Endothelial cell of umbilical vein (primary cell): ENCODE measurements at regions not wholly inside any gene's neighbourhood (a gene's known extent, or its start where the extent isn't known, plus 50 kb on each side); places are given as distances from the start of the nearest gene placed in this dataset.

Source experiments
- BruUV-seq: library from RNA; stranded (reverse); fragments of 400-500 nt; replicated peaks from 2 replicates; lab custom pipeline; 2021; lab: Mats Ljungman, UMichigan
- CTCF ChIA-PET: fragments of 300-600, 350-600 bp; sonication (Branson Sonifier 250); formaldehyde crosslinking; loops from one replicate; lab custom pipeline; 2021; ENCODE audit warnings: antibody characterized with exemption, inconsistent platforms; lab: Charles Lee
- POLR2A ChIA-PET: fragments of 300-600, 350-600 bp; sonication (Branson Sonifier 250); formaldehyde crosslinking; loops from one replicate; lab custom pipeline; 2021; ENCODE audit warnings: antibody characterized with exemption, inconsistent platforms; lab: Charles Lee
- DNase-seq: peaks from one replicate; pipeline ENCODE4 v3.0.0-alpha.2; 2011; ENCODE audit warnings: low read depth, low spot score
- FAIRE-seq: peaks from 2 replicates; lab custom pipeline; 2011; peaks lifted over from hg19 to GRCh38; lab: Jason Lieb, UNC
- H2AFZ ChIP-seq: 2 replicates; pipeline ENCODE4 v1.6.0; 2012; ENCODE audit warnings: low read depth, low read length, control low read depth, inconsistent platforms
- H3K27ac ChIP-seq: 2 replicates; pipeline ENCODE4 v1.5.1; 2011; ENCODE audit warnings: low read depth, mild to moderate bottlenecking, control low read depth, low read length, moderate library complexity; ENCODE audit not compliant: insufficient read depth
- H3K27me3 ChIP-seq, 2 experiments: 2 replicates each; pipeline versions ENCODE4 v1.6.0 to v1.6.1; 2011; ENCODE audit warnings: low read length in 2 of 2, mixed read lengths in 1 of 2; ENCODE audit not compliant: control insufficient read depth in 2 of 2, insufficient read depth in 2 of 2
- H3K36me3 ChIP-seq, 2 experiments: 2 replicates in 1 of 2; 3 replicates in 1 of 2; pipeline ENCODE4 v1.5.1; 2011; ENCODE audit warnings: low read length in 2 of 2, mild to moderate bottlenecking in 1 of 2, moderate library complexity in 1 of 2; ENCODE audit not compliant: control insufficient read depth in 2 of 2, insufficient read depth in 2 of 2; ENCODE audit errors: extremely low read depth in 1 of 2
- H3K4me1 ChIP-seq: 3 replicates; pipeline ENCODE4 v1.5.1; 2011; ENCODE audit warnings: mild to moderate bottlenecking, low read length; ENCODE audit not compliant: control insufficient read depth, insufficient read depth; ENCODE audit errors: extremely low read depth
- H3K4me2 ChIP-seq: 2 replicates; pipeline ENCODE4 v1.6.1; 2011; ENCODE audit warnings: low read length, control low read depth, mixed read lengths; ENCODE audit not compliant: insufficient read depth
- H3K4me3 ChIP-seq, 3 experiments: fragments of 200-600 bp in 1 of 3; sonication (generic), shearing (Covaris generic) in 1 of 3; replicated peaks in 1 of 3; 2 replicates each; pipeline ENCODE4 v1.5.1; 2011 to 2016; ENCODE audit warnings: control low read depth in 3 of 3, low read length in 3 of 3, mild to moderate bottlenecking in 2 of 3, inconsistent platforms in 1 of 3, low read depth in 1 of 3, moderate library complexity in 1 of 3; ENCODE audit not compliant: insufficient read depth in 1 of 3
- H3K79me2 ChIP-seq: 2 replicates; pipeline ENCODE4 v1.6.0; 2012; ENCODE audit warnings: low read length, inconsistent platforms; ENCODE audit not compliant: control insufficient read depth, insufficient read depth
- H3K9ac ChIP-seq: replicated peaks from 2 replicates; pipeline ENCODE3; 2011; ENCODE audit warnings: low read length, control low read depth; ENCODE audit not compliant: insufficient read depth; ENCODE audit errors: extremely low read depth
- H3K9me1 ChIP-seq: replicated peaks from 3 replicates; pipeline ENCODE4 v1.6.0; 2011; ENCODE audit warnings: mild to moderate bottlenecking, low read length; ENCODE audit not compliant: control insufficient read depth, insufficient read depth; ENCODE audit errors: extremely low read depth
- H3K9me3 ChIP-seq: replicated peaks from 2 replicates; pipeline ENCODE4 v1.5.1; 2012; ENCODE audit warnings: low read length, inconsistent platforms; ENCODE audit not compliant: control insufficient read depth, insufficient read depth
- H4K20me1 ChIP-seq: replicated peaks from 2 replicates; pipeline ENCODE3; 2011; ENCODE audit warnings: mild to moderate bottlenecking, low read length; ENCODE audit not compliant: control insufficient read depth, insufficient read depth; ENCODE audit errors: extremely low read depth
- CTCF ChIP-seq, 2 donors: IDR thresholded peaks; 1 replicate in 1 of 2; 2 replicates in 1 of 2; pipeline ENCODE4 v1.5.1; 2011; ENCODE audit warnings: low read length in 2 of 2, mild to moderate bottlenecking in 2 of 2, moderate library complexity in 2 of 2, control low read depth in 1 of 2, inconsistent platforms in 1 of 2, low read depth in 1 of 2; ENCODE audit not compliant: insufficient read depth in 1 of 2; ENCODE audit errors: extremely low read depth in 1 of 2
- EZH2 ChIP-seq: IDR thresholded peaks from 2 replicates; pipeline ENCODE4 v1.6.1; 2012; ENCODE audit warnings: borderline replicate concordance, low read depth, mild to moderate bottlenecking, moderate library complexity, low read length, inconsistent platforms; ENCODE audit not compliant: severe bottlenecking
- FOS ChIP-seq: IDR thresholded peaks from 2 replicates; pipeline ENCODE4 v1.6.1; 2011; ENCODE audit warnings: mild to moderate bottlenecking, low read length, moderate library complexity, borderline replicate concordance; ENCODE audit not compliant: insufficient read depth
- GATA2 ChIP-seq: IDR thresholded peaks from 2 replicates; pipeline ENCODE4 v1.7.0; 2011; ENCODE audit warnings: low read depth, mild to moderate bottlenecking, moderate library complexity, mixed read lengths, low read length; ENCODE audit not compliant: insufficient read length, insufficient read depth
- JUN ChIP-seq: IDR thresholded peaks from 2 replicates; pipeline ENCODE4 v1.6.1; 2011; ENCODE audit warnings: borderline replicate concordance, low read depth; ENCODE audit not compliant: insufficient read length, insufficient read depth
- MAX ChIP-seq: IDR thresholded peaks from 2 replicates; pipeline ENCODE4 v1.6.1; 2011; ENCODE audit not compliant: insufficient read depth, insufficient read length
- MYC ChIP-seq: IDR thresholded peaks from one replicate; pipeline ENCODE4 v1.6.1; 2011; ENCODE audit warnings: mild to moderate bottlenecking, low read depth, low read length
- POLR2A ChIP-seq: IDR thresholded peaks from 2 replicates; pipeline ENCODE4 v1.6.1; 2012; ENCODE audit warnings: low read depth, mild to moderate bottlenecking, control low read depth, low read length
- POLR2AphosphoS5 ChIP-seq: IDR thresholded peaks from 2 replicates; pipeline ENCODE4 v1.6.1; 2012; ENCODE audit warnings: low read depth, mild to moderate bottlenecking, control low read depth, low read length, moderate library complexity; ENCODE audit not compliant: insufficient read depth
- dilution Hi-C: fragments of 300-500 bp; cut with MboI; formaldehyde crosslinking; loops from one replicate; pipeline ENCODE4 v1.15.0; 2019; ENCODE audit warnings: low sequenced_read_pairs; ENCODE audit not compliant: extremely low pct_ligation_motif_present
- intact Hi-C: fragments of 100-400 bp; cut with micrococcal nuclease; formaldehyde crosslinking; loops from one replicate; pipeline ENCODE4 v1.10.0; 2022

GRCh38 chr22:48838846-48839730 is 988.6 kb downstream of the BRD1 start:
- no peak for DNase-seq
- Histone ChIP-seq H3K4me3 (no peak overlapping the region), H3K9me3 (peaks cover 7% of the 10 kb centered on the region), H3K4me2 (no peak overlapping the region), H3K27ac (no peak overlapping the region), H3K27me3 (no peaks in the 10 kb centered on the region), H3K4me1 (no peaks in the 10 kb centered on the region), H2AFZ (no peak overlapping the region), H4K20me1 (no peaks in the 10 kb centered on the region), H3K36me3 (no peaks in the 10 kb centered on the region), H3K79me2 (no peaks in the 10 kb centered on the region), H3K9me1 (no peaks in the 10 kb centered on the region), H3K9ac (no peak overlapping the region)
- no peak for FAIRE-seq
- ChIA-PET CTCF (no interaction called here), POLR2A (no interaction called here)
- intact Hi-C loops (no loop called here), dilution Hi-C loops (no loop called here)
- TF ChIP-seq MYC (no peak), EZH2 (no peak), MAX (no peak), POLR2A (no peak), POLR2AphosphoS5 (no peak), JUN (no peak), FOS (no peak), GATA2 (no peak), CTCF (IDR thresholded peaks at IDR 0.05; ENCODE audit: extremely low read depth in 1 of 2, insufficient read depth in 1 of 2, low read depth in 1 of 2, low read length in 2 of 2) (no peak)
- no TSS peak for BruUV-seq
